Thyroid gland (tissue), 4 donors: ENCODE measurements at regions not wholly inside any gene's neighbourhood (a gene's known extent, or its start where the extent isn't known, plus 50 kb on each side); places are given as distances from the start of the nearest gene placed in this dataset.

Experiments used
- DNase-seq, 2 donors: peaks; one replicate each; pipeline ENCODE4 v3.0.0-alpha.2; 2019
- H3K27ac ChIP-seq, 3 donors: fragments of 200-600 bp; sonication (generic); 1 replicate in 2 of 3; 2 replicates in 1 of 3; pipeline ENCODE4 v1.5.1; 2016 to 2019; ENCODE audit warnings: mild to moderate bottlenecking in 1 of 3, moderate library complexity in 1 of 3
- H3K27me3 ChIP-seq: fragments of 200-600 bp; sonication (generic); one replicate; pipeline ENCODE4 v1.5.1; 2019
- H3K36me3 ChIP-seq, 2 donors: fragments of 200-600 bp; sonication (generic); one replicate each; pipeline ENCODE4 v1.5.1; 2016 to 2019
- H3K4me1 ChIP-seq, 2 donors: fragments of 200-600 bp; sonication (generic); one replicate each; pipeline ENCODE4 v1.5.1; 2017 to 2019
- H3K4me3 ChIP-seq, 3 donors: fragments of 200-600 bp; sonication (generic); replicated peaks in 1 of 3; 1 replicate in 2 of 3; 2 replicates in 1 of 3; pipeline ENCODE4 v1.5.1; 2016; ENCODE audit warnings: mild to moderate bottlenecking in 1 of 3
- H3K9me3 ChIP-seq: fragments of 200-600 bp; sonication (generic); one replicate; pipeline ENCODE4 v1.5.1; 2017
- CTCF ChIP-seq, 6 experiments: fragments of 200-600 bp in 3 of 6; fragments of 450-650 bp in 3 of 6; sonication (generic) in 3 of 6; IDR thresholded peaks; one replicate each; pipeline ENCODE4 v1.5.1; 2016 to 2019; ENCODE audit warnings: antibody characterized with exemption in 6 of 6, mild to moderate bottlenecking in 2 of 6, inconsistent platforms in 1 of 6, moderate library complexity in 1 of 6
- POLR2A ChIP-seq, 2 donors: fragments of 450-650 bp; IDR thresholded peaks; one replicate each; pipeline ENCODE4 v1.6.1; 2017; ENCODE audit warnings: antibody characterized with exemption in 2 of 2, mild to moderate bottlenecking in 2 of 2, moderate library complexity in 1 of 2
- WGBS, 2 donors: methylation state at CpG; one replicate each; pipeline ENCODE4 v1.1.5; 2017; 5-methylcytosine and 5-hydroxymethylcytosine counted together
- intact Hi-C: fragments of 100-400 bp; cut with DNase I; formaldehyde crosslinking; loops from one replicate; pipeline ENCODE4 v1.15.1; 2023

GRCh38 chr11:115869780-115870431 is 365.7 kb upstream of the CADM1 start:
- no peaks in the 10 kb centered on the region for H3K9me3 ChIP-seq
- no peak overlapping the region for H3K4me3 ChIP-seq
- no peaks in the 10 kb centered on the region for H3K27me3 ChIP-seq
- TF ChIP-seq CTCF (IDR thresholded peaks at IDR 0.05), result peak in 4 of 6 experiments; percentile 24 to 45 (median 36)
- TF ChIP-seq POLR2A (IDR thresholded peaks at IDR 0.05), result no peak
- intact Hi-C loops, result no loop called here
- H3K4me1 ChIP-seq, result no peaks in the 10 kb centered on the region
- no peaks in the 10 kb centered on the region for H3K36me3 ChIP-seq
- peak in 1 of 2 donors; percentile 4 for DNase-seq
- 76 to 85% methylated on average over 3 to 4 of the region's 5 CpGs for whole genome bisulfite sequencing, 2 donors
- no peak overlapping the region for H3K27ac ChIP-seq

- Histone ChIP-seq H3K4me1 (no peaks in the 10 kb centered on the region), H3K4me3 (no peak overlapping the region), H3K27ac (no peak overlapping the region), H3K27me3 (no peaks in the 10 kb centered on the region), H3K9me3 (no peaks in the 10 kb centered on the region), H3K36me3 (no peaks in the 10 kb centered on the region)
- DNase-seq, result no peak
- TF ChIP-seq CTCF (IDR thresholded peaks at IDR 0.05) (no peak), POLR2A (IDR thresholded peaks at IDR 0.05) (no peak)
- intact Hi-C loops, result no loop called here
- 92 to 100% methylated on average over 2 of the region's 2 CpGs for WGBS, 2 donors
Observed at GRCh38 chr11:115869131-115869530, 364.9 kb upstream of the CADM1 start.

GRCh38 chr11:115860246-115860645 is 356.0 kb upstream of the CADM1 start:
- no peak for TF ChIP-seq POLR2A (IDR thresholded peaks at IDR 0.05)
- no peak for TF ChIP-seq CTCF (IDR thresholded peaks at IDR 0.05)
- no peaks in the 10 kb centered on the region for H3K4me1 ChIP-seq
- no peaks in the 10 kb centered on the region for H3K27me3 ChIP-seq
- H3K36me3 ChIP-seq, result no peaks in the 10 kb centered on the region
- DNase-seq, result no peak
- intact Hi-C loops, result no loop called here
- no peaks in the 10 kb centered on the region for H3K9me3 ChIP-seq
- WGBS, 2 donors, result 85 to 92% methylated on average over 1 of the region's 1 CpG
- H3K27ac ChIP-seq, result no peak overlapping the region
- H3K4me3 ChIP-seq, result no peak overlapping the region

- TF ChIP-seq POLR2A (IDR thresholded peaks at IDR 0.05) (no peak), CTCF (IDR thresholded peaks at IDR 0.05) (no peak)
- no peaks in the 10 kb centered on the region for H3K36me3 ChIP-seq
- intact Hi-C loops, result no loop called here
- WGBS, 2 donors, result 72 to 81% methylated on average over 1 of the region's 1 CpG
- DNase-seq, result no peak
- no peak overlapping the region for H3K4me3 ChIP-seq
- no peak overlapping the region for H3K27ac ChIP-seq
- no peaks in the 10 kb centered on the region for H3K9me3 ChIP-seq
- no peaks in the 10 kb centered on the region for H3K27me3 ChIP-seq
- H3K4me1 ChIP-seq, result no peaks in the 10 kb centered on the region
Observed at GRCh38 chr11:115848611-115849010, 344.4 kb upstream of the CADM1 start.

- H3K36me3 ChIP-seq, result no peaks in the 10 kb centered on the region
- 16 to 32% methylated on average over 1 of the region's 1 CpG for WGBS, 2 donors
- no peaks in the 10 kb centered on the region for H3K4me1 ChIP-seq
- peak in 1 of 2 donors; percentile 2 for DNase-seq
- no peaks in the 10 kb centered on the region for H3K27me3 ChIP-seq
- no peak overlapping the region for H3K27ac ChIP-seq
- H3K9me3 ChIP-seq, result no peaks in the 10 kb centered on the region
- intact Hi-C loops, result no loop called here
- H3K4me3 ChIP-seq, result no peak overlapping the region
- TF ChIP-seq POLR2A (IDR thresholded peaks at IDR 0.05), result no peak
- TF ChIP-seq CTCF (IDR thresholded peaks at IDR 0.05), result no peak
Observed at GRCh38 chr11:115848080-115848479, 343.9 kb upstream of the CADM1 start.
